Liver (tissue), 8 donors: ENCODE measurements at regions not wholly inside any gene's neighbourhood (a gene's known extent, or its start where the extent isn't known, plus 50 kb on each side); places are given as distances from the start of the nearest gene placed in this dataset.

ENCODE experiments used
- DNase-seq: peaks from one replicate; pipeline ENCODE4 v3.0.0-alpha.2; 2017; ENCODE audit warnings: low spot score
- H3K27ac ChIP-seq, 2 donors: one replicate each; pipeline ENCODE4 v1.7.0; 2013; ENCODE audit warnings: inconsistent platforms in 2 of 2, low read length in 2 of 2, control low read depth in 1 of 2, low read depth in 1 of 2, mild to moderate bottlenecking in 1 of 2
- H3K27me3 ChIP-seq, 4 donors: one replicate each; pipeline versions ENCODE4 v1.6.1 to v1.7.0; 2013; ENCODE audit warnings: low read length in 3 of 4, inconsistent platforms in 1 of 4, mild to moderate bottlenecking in 1 of 4, moderate library complexity in 1 of 4; ENCODE audit not compliant: control insufficient read depth in 4 of 4, insufficient read depth in 4 of 4
- H3K36me3 ChIP-seq, 4 donors: one replicate each; pipeline versions ENCODE4 v1.6.1 to v1.7.0; 2013; ENCODE audit warnings: low read length in 3 of 4, mild to moderate bottlenecking in 3 of 4, low read depth in 1 of 4, moderate library complexity in 1 of 4; ENCODE audit not compliant: control insufficient read depth in 4 of 4, insufficient read depth in 3 of 4
- H3K4me1 ChIP-seq, 4 donors: one replicate each; pipeline versions ENCODE4 v1.6.1 to v1.7.0; 2013; ENCODE audit warnings: low read length in 3 of 4, mild to moderate bottlenecking in 3 of 4, moderate library complexity in 1 of 4; ENCODE audit not compliant: control insufficient read depth in 4 of 4, insufficient read depth in 4 of 4
- H3K4me3 ChIP-seq, 3 donors: one replicate each; pipeline versions ENCODE4 v1.6.1 to v1.7.0; 2013; ENCODE audit warnings: low read length in 3 of 3, control low read depth in 1 of 3, low read depth in 1 of 3, mild to moderate bottlenecking in 1 of 3
- H3K9ac ChIP-seq, 2 donors: one replicate each; pipeline ENCODE4 v1.7.0; 2013; ENCODE audit warnings: low read length in 2 of 2, mild to moderate bottlenecking in 2 of 2, moderate library complexity in 2 of 2, control low read depth in 1 of 2, low read depth in 1 of 2
- H3K9me3 ChIP-seq, 4 donors: one replicate each; pipeline versions ENCODE4 v1.6.1 to v1.7.0; 2013; ENCODE audit warnings: low read length in 3 of 4; ENCODE audit not compliant: control insufficient read depth in 4 of 4
- CTCF ChIP-seq: fragments of 150-350 bp; IDR thresholded peaks from 2 replicates; pipeline ENCODE4 v1.5.1; 2017; ENCODE audit warnings: improper control_type of control experiment, low read depth, low read length; ENCODE audit not compliant: missing input control
- EGR1 ChIP-seq, 2 donors: IDR thresholded peaks; 2 replicates each; pipeline ENCODE4 v1.6.1; 2016 to 2018; ENCODE audit warnings: antibody characterized with exemption in 2 of 2, low read depth in 2 of 2
- GABPA ChIP-seq, 2 donors: IDR thresholded peaks in 1 of 2; conservative IDR thresholded peaks in 1 of 2; 2 replicates each; pipeline ENCODE4 v1.6.1; 2016; ENCODE audit warnings: antibody characterized with exemption in 2 of 2, mild to moderate bottlenecking in 1 of 2, moderate library complexity in 1 of 2
- HNF4A ChIP-seq, 2 donors: conservative IDR thresholded peaks; 2 replicates each; pipeline ENCODE4 v1.6.1; 2016; ENCODE audit warnings: antibody characterized with exemption in 2 of 2, mild to moderate bottlenecking in 2 of 2
- HNF4G ChIP-seq: IDR thresholded peaks from 2 replicates; pipeline ENCODE4 v1.6.1; 2016; ENCODE audit warnings: antibody characterized with exemption
- JUND ChIP-seq, 2 donors: IDR thresholded peaks; 2 replicates each; pipeline ENCODE4 v1.6.1; 2016; ENCODE audit warnings: antibody characterized with exemption in 2 of 2
- MAX ChIP-seq: IDR thresholded peaks from 2 replicates; pipeline ENCODE4 v1.6.1; 2016; ENCODE audit warnings: antibody characterized with exemption
- NR2F2 ChIP-seq: IDR thresholded peaks from 2 replicates; pipeline ENCODE4 v1.6.1; 2016; ENCODE audit warnings: antibody characterized with exemption
- RAD21 ChIP-seq, 2 donors: IDR thresholded peaks; 2 replicates each; pipeline ENCODE4 v1.6.1; 2016; ENCODE audit warnings: antibody characterized with exemption in 2 of 2, mild to moderate bottlenecking in 2 of 2
- REST ChIP-seq: IDR thresholded peaks from 2 replicates; pipeline ENCODE4 v1.6.1; 2016; ENCODE audit warnings: antibody characterized with exemption, mild to moderate bottlenecking
- RXRA ChIP-seq, 2 donors: IDR thresholded peaks; 2 replicates each; pipeline ENCODE4 v1.6.1; 2017 to 2018; ENCODE audit warnings: antibody characterized with exemption in 2 of 2, mild to moderate bottlenecking in 1 of 2
- YY1 ChIP-seq: IDR thresholded peaks from 2 replicates; pipeline ENCODE4 v1.6.1; 2016; ENCODE audit warnings: antibody characterized with exemption, mild to moderate bottlenecking
- WGBS: extraction: QIAGEN DNeasy Blood & Tissue Kit; methylation state at CpG from one replicate; pipeline ENCODE4 v1.1.7; 2013; 5-methylcytosine and 5-hydroxymethylcytosine counted together
- donor health status: healthy.
- donor health status: healthy.
- donor health status: healthy.
- donor health status: healthy.
- donor health status: healthy.

GRCh38 chr9:22265534-22265933, 181.1 kb upstream of the DMRTA1 start:
- Histone ChIP-seq H3K4me3 (no peak overlapping the region), H3K36me3 (no peaks in the 10 kb centered on the region), H3K9me3 (peaks cover 0 to 3% (median 1%) of the 10 kb centered on the region in 4 donors), H3K27me3 (peaks cover 0 to 4% (median 0%) of the 10 kb centered on the region in 4 donors), H3K9ac (no peak overlapping the region), H3K4me1 (no peaks in the 10 kb centered on the region), H3K27ac (no peak overlapping the region)
- TF ChIP-seq YY1 (no peak), HNF4A (conservative IDR thresholded peaks at IDR 0.05) (no peak)
- no peak for DNase-seq
- WGBS = 64% methylated on average over 2 of the region's 2 CpGs

GRCh38 chr9:22274477-22274876, 172.1 kb upstream of the DMRTA1 start:
- H3K27me3 ChIP-seq = peaks cover 0 to 4% (median 0%) of the 10 kb centered on the region in 4 donors
- TF ChIP-seq RAD21 (IDR thresholded peaks at IDR 0.05) = no peak
- TF ChIP-seq RXRA (IDR thresholded peaks at IDR 0.05) = no peak
- TF ChIP-seq MAX = no peak
- TF ChIP-seq CTCF = no peak
- TF ChIP-seq HNF4G = no peak
- TF ChIP-seq GABPA (IDR thresholded peaks at IDR 0.05 in 1 of 2, conservative IDR thresholded peaks at IDR 0.05 in 1 of 2) = no peak
- TF ChIP-seq JUND (IDR thresholded peaks at IDR 0.05) = no peak
- 92% methylated on average over 2 of the region's 2 CpGs for whole genome bisulfite sequencing
- H3K9me3 ChIP-seq = no peaks in the 10 kb centered on the region
- no peak overlapping the region for H3K4me3 ChIP-seq
- H3K36me3 ChIP-seq = no peaks in the 10 kb centered on the region
- no peak overlapping the region for H3K27ac ChIP-seq
- H3K4me1 ChIP-seq = no peaks in the 10 kb centered on the region
- no peak for DNase-seq
- H3K9ac ChIP-seq = no peak overlapping the region

- Histone ChIP-seq H3K4me3 (no peak overlapping the region), H3K27me3 (peaks cover 0 to 4% (median 0%) of the 10 kb centered on the region in 4 donors), H3K36me3 (no peaks in the 10 kb centered on the region), H3K4me1 (no peaks in the 10 kb centered on the region), H3K27ac (no peak overlapping the region), H3K9me3 (no peaks in the 10 kb centered on the region), H3K9ac (no peak overlapping the region)
- TF ChIP-seq EGR1 (IDR thresholded peaks at IDR 0.05; ENCODE audit: low read depth in 2 of 2) (no peak), GABPA (IDR thresholded peaks at IDR 0.05 in 1 of 2, conservative IDR thresholded peaks at IDR 0.05 in 1 of 2) (no peak), HNF4A (conservative IDR thresholded peaks at IDR 0.05) (no peak), RAD21 (IDR thresholded peaks at IDR 0.05) (no peak), CTCF (no peak), NR2F2 (no peak), REST (no peak), RXRA (IDR thresholded peaks at IDR 0.05) (no peak), YY1 (no peak), JUND (IDR thresholded peaks at IDR 0.05) (no peak)
- DNase-seq = no peak
These were observed 168.2 kb upstream of the DMRTA1 start for GRCh38 chr9:22278426-22278825.
